NCI-H82 (cell line): ENCODE measurements at regions not wholly inside any gene's neighbourhood (a gene's known extent, or its start where the extent isn't known, plus 50 kb on each side); places are given as distances from the start of the nearest gene placed in this dataset.
A peak's percentile ranks its signal among the peaks of the same experiment; 100 is the strongest.
"Not testable (repeated sequence)": the region's sequence is repeated elsewhere in the genome, so short reads cannot be mapped to it uniquely, and the experiment has no call there.

Experiments
- DNase-seq: peaks from one replicate; lab custom pipeline; 2025; lab: John Stamatoyannopoulos, UW

DNA sequence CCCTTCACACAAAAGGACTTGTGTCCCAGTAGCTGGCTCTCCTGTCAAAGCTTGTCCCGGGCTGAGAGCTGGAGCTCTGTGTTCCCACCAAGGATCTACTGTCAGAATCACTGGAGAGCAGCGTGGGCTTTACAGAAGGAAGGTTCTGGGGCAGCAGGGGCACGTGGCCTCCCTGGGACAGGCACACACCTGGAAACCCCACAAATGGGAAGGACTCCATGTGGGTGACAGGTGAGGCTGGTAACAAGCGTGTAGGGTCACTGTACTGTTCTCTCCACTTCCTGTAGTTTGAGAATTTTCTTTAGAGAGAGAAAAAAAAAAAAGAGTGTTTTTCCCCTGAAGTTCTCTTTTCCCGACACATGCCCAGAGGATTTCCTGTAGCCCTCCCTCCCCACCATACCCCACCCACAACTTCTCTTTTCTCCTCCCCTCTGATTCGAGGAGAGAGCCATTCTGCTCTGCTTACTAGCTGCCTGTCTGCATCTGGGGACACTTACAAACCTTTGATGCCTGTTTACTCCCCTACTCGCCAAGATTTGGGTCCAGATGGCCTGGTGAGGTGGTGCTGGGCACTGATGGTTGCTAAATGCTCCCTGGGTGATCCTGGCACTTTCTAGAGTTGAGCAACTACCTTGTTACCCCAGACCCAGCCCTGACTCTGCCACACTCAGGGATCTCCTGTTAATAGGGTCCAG lies 84.1 kb upstream of the SIRPA start:
- no peak for DNase-seq

DNA sequence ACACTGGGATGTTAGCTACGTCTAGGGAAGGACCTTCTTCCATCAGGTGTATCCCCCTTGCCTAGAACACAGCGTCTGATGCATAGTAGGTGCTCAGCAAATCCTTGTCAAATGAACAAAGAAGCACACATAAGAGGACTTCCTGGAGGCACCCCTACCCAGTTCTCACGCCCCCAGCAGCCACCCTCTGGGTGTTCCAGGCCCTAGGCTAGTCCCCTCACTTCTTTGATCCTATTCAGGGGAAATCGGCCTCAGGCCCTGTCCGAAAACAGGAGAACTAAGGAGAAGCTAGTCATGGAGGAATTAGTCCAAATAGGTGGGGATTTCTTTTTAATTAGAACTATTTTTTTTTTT lies 84.7 kb upstream of the SIRPA start:
- DNase-seq: no peak

DNA sequence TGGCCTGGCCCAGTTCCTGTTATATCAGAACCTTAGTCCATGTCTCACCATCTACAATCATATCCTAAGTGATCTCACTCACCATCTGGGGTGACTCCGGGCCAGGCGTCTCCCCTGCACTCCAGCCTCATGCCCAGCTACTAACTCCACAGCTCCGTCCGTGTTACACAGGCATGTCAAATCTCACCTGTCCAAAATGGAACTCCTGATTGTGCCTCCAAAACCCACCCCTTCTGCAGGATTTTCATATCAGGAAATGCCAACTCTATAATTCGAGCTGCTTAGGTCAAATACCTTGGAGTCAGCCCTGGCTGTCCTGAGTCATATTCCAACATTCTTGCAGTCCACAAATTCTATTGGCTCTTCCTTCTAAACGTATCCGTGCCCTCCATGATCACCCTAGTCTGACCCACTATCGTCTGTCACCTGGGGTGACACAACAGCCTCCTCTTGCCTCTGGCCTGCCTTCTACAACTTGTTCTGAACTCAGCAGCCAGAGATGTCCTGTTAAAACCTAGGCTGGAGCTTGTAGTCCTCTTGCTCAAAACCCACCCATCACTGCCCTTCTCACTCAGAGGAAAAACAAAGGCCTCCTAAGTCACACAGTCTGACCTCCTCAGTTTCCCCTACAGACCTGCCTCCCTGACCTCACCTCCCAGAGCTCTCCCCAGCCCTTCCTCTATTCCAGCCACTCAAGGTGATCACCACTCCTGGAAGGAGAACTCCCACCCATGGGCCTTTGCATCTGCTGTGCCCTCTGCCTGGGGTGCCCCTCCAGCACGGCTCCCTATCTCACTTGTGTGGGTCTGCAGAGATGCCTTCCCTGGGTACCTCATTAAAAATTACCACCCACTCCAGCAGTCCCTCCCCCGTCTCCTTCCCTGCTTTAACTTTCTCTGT lies 85.3 kb upstream of the SIRPA start:
- no peak for DNase-seq

DNA sequence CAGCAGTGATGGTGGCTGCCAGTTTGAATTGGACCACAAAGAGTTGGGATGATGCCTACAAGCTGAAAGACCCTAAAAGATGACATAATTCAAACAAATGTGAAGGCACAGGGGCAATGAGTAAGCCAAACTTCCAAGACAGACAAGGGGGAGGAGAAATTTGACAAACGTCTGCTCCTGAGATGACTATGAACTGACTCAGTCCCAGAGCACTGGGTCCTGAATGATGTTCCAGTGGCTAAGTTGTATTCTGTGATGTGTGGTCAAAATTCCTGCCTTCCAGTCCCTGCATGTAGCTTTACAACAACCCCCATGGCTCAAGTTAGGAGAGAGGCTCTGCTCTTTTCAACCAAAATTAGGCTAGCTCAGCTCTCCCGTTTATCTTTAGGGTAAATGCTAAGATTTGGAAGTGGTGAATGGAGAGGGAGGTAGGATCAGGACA lies 86.1 kb upstream of the SIRPA start:
- DNase-seq: no peak

DNA sequence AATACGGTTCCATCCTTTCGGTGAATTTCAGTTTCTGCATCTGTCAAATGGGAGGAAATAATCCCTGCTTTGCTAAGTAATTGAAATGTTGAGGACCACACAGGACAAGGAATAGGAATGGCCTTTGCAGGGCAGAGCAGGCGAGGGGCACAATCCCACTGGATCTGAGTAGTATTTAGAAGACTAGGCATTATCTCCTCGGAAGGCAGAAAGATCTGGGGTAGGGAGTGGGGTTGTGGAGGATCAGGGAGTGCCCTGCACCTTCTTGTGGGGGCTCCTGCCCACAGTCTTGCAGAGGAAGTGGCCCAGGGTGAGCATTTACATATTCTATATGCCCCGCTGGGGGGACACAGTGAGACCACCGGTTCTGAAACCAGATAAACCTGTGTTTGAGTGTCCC lies 87.1 kb upstream of the SIRPA start:
- no peak for DNase-seq

GRCh38 chr20:1807394-1807793 lies 87.8 kb upstream of the SIRPA start:
- no peak for DNase-seq

DNA sequence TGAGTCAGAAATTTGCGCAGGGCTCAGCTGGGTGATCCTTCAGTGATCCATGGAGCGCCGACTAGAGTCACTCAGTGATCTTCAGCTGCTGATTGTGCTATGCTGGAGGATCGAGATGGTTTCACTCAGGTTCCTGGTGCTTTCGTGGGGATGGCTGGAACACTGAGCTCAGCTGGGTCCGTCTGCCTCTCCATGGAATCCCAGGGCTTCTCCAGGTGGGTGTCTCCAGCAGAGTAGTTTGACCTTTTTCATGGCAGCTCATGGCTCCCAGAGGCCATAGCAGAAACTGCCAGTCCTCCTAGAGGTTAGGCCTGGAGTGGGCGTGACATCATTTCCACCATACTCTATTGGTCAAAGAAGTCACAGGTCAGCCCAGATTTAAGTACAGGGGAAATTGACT lies 88.8 kb upstream of the SIRPA start:
- no peak for DNase-seq

- DNase-seq: no peak
Observed at GRCh38 chr20:1805816-1806215, 89.4 kb upstream of the SIRPA start.

GRCh38 chr20:1805161-1805581 lies 90.0 kb upstream of the SIRPA start:
- no peak for DNase-seq

- DNase-seq: no peak
Observed at GRCh38 chr20:1804554-1804956, 90.7 kb upstream of the SIRPA start.

DNA sequence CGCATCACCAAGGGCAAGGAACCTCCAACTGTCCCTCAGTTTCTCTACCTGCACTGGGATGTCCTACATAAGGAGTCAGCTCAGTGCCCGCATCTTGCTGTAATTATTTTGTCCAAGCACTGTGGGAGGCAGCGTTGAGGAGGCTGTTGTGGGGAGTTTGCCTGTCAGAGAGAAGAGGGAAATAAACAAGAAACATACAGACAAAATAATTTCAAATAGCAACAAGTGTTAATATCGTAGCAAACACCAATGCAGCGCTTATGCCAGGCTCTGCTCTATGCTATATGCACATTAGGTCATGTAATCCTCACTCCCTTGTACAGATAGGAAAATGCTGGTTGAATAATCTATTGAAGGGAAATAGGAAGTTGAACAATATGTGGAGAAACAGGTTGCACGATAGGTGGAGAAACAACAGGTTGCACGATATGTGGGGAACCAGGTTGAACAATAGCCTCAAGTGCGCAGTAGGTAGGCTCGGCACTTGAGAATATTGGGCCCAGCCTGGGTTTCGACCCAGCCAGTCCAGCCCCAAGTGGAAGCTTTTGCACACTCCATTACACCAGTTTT lies 91.2 kb upstream of the SIRPA start:
- no peak for DNase-seq

DNA sequence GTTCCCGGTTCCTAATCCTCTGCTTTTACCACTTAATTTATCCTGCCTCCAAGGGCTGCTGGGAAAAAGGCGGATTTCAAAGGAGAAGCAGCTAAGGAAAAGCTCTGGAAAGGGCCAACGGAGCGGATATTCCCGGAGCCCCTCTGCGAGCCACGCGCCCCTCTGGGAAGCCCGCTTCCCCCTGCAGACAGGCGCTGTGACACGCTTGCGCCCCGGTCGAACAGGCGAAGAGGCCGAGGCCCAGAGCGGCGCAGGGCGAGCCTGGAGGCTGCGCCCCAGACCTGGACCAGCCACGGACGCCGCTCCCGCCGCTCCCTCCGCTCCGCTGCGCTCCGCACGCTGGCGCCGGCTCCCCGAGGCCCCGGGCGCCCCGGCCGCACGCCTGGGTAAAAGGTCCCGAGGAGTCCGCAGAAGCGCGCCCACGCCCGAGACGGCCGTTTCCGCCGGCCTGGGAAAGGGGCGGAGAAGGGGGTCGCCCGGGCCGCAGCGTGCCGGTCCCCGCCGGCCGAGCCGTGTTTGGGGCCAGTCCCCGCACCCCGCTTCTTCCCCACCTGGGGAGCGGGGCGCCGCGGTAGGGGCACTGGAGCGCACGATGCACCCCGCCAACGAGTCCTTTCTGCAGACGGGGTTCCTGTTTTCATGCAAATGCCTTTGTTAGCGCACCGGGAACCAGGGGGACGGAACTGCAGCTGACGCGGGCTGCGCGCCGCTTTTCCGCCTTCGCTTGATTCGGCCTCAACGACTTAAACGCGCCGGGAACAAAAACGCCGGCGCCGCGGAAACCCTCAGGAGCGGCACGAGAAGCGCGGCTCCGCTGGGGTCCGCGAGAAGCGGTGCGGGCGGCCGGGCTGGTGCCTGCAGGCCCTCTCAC lies 91.9 kb upstream of the SIRPA start:
- DNase-seq: peak; percentile 3

GRCh38 chr20:1802385-1803060 lies 92.7 kb upstream of the SIRPA start:
- DNase-seq: peak; percentile 48

DNA sequence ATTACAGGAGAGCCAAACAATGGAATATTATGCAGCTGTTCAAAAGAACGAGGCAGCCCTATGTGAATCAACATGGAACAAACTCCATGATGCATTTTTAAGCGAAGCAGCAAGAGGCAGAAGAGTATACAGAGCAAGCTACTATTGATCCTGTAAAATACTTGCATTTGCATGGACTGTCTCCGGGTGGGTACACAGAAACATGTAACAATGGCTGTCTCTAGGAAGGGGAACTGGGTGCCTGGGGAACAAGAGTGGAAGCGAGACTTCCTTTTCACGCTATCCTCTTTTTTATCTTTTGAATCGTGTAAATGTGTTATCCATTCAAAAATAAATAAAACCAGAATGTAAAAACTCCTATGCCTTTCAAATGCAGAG lies 93.3 kb upstream of the SIRPA start:
- no peak for DNase-seq

- DNase-seq: no peak
Observed at GRCh38 chr20:1801225-1801928, 93.8 kb upstream of the SIRPA start.

- DNase-seq: peak; percentile 21
Observed at GRCh38 chr20:1800777-1801176, 94.4 kb upstream of the SIRPA start.

- peak; percentile 4 for DNase-seq
Observed at GRCh38 chr20:1800180-1800579, 95.0 kb upstream of the SIRPA start.

- not testable (repeated sequence) for DNase-seq
Observed at GRCh38 chr20:1799746-1800145, 95.5 kb upstream of the SIRPA start.

DNA sequence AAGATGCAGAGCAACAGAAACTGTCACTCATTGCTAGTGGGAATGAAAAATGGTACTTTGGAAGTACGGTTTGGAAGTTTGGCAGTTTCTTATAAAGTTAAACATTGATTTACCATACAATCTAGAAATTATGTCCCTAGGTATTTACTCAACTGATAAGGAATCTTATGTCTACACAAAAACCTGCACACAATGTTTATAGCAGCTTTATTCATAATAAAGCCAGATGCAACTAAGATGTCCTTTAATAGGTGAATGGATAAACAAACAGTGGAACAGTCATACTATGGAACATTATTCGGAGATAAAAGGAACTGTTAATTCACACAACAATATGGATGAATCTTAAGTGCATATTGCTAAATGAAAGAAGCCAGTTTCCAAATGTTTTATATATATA lies 96.2 kb upstream of the SIRPA start:
- no peak for DNase-seq

DNA sequence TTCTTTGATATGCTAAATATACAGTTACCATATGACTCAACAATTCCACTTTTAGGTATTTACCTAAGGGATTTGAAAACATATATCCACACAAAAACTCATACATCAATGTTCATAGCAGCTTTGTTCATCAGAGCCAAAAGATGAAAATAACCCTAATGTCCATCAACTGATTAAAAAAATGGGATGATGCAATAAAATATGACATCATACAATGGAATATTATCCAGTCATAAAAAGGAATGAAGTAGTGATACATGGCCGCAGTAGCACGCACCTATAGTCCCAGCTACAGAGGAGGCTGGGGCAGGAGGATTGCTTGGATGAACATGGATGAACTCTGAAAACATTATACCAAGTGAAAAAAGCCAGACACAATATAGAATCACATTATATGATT lies 101.4 kb upstream of the SIRPA start:
- DNase-seq: no peak

DNA sequence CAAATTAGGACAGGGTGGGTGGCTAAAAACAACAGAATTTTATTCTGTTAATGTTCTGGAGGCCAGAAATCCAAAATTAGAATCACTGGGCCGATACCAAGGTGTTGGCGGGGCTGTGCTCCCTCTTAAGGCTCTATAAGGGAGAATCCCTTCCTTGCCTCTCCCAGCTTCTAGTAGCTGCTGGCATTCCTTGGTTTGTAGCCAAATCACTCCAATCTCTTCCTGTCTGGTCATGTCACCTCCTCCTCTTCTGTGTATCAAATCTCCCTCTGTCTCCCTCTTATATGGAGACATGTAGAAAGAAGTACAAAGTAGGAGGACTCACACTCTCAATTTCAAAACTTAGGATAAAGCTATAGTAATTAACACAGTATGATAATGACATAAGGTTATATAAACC lies 102.9 kb upstream of the SIRPA start:
- no peak for DNase-seq
